HT-29 (cell line): ENCODE measurements at regions not wholly inside any gene's neighbourhood (a gene's known extent, or its start where the extent isn't known, plus 50 kb on each side); places are given as distances from the start of the nearest gene placed in this dataset.

ENCODE experiments used
- DNase-seq: peaks from one replicate; pipeline ENCODE4 v3.0.0-alpha.2; 2015; ENCODE audit warnings: low spot score

- DNase-seq, result no peak
Measured at GRCh38 chr17:53191878-53192277, 630.8 kb upstream of the KIF2B start.

DNA sequence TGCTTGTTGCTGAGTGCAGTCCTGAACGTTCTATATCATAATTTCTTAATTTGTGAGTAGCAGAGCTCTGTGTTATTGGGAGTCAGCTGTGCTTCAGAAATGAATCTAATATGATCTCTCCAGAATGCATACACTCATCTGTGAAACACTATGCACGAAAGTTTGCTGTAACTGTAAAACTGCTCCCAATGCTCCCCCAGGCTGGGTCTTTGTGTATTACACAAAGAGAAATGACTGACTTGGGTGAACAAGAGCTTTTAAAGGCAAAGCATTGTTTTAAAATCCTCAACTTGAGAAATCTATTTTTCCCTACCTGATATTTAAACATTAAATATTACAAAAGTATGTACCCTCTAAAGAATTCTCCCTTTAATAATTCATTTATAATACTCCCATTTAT, 636.7 kb upstream of the KIF2B start:
- no peak for DNase-seq

- DNase-seq, result no peak
Measured at GRCh38 chr17:53176629-53177028, 646.1 kb upstream of the KIF2B start.

DNA sequence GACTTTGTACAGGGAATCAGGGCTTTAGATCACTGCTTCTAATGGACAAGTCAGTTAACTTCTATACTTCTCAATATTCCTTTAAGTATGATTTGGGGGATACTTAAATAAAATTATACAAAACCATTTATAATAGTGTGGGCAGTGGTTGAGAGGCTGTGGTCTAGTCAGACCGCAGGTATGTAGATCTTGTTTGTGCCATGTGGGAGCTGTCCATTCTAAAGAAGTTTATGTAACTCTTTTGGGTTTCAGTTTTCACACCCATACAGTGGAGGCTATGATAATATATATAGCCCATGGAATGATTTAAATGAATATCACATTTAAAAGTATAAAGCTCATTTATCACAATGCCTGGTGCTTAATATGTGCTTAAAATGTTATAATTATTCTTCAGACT, 654.3 kb upstream of the KIF2B start:
- DNase-seq, result no peak

DNA sequence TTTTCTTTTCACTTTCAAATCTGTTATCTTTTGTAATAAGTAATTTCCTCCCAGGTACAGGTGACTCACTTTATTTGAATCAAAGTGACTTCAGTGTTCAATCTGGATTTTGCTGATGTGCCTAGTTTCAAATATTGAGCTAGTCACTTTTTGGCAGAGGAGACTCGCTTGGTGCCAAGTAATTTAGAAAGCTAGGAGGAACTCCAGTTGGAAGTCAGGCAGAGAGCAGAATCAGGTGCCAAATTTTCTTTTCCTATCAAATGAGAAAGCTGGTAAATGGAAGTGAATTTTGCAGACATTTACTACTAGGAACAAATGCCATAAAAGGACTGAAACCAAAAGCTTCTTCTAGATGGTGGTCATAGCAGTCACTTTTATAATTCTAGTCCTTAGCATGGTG, 656.0 kb upstream of the KIF2B start:
- no peak for DNase-seq

- peak; percentile 24 for DNase-seq
Measured at GRCh38 chr17:53150101-53150698, 672.5 kb upstream of the KIF2B start.

DNA sequence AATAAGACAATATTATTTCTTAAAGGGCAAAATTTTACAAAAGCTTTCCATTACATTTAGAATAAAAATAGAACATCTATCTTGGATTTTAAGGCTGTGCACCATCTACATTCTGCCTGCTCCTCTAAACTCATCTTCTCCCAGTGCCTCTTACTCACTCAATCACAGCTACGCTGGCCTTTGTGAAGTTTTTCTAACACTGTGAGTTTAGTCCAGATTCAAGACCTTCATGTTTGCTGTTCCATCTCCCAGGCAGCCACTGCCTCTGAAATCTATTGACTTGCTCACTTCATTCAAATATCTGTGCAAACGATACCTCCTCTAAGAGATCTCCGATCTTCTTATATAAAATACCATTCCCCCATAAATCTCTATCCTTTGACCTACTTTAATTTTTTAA, 673.4 kb upstream of the KIF2B start:
- DNase-seq, result no peak

DNA sequence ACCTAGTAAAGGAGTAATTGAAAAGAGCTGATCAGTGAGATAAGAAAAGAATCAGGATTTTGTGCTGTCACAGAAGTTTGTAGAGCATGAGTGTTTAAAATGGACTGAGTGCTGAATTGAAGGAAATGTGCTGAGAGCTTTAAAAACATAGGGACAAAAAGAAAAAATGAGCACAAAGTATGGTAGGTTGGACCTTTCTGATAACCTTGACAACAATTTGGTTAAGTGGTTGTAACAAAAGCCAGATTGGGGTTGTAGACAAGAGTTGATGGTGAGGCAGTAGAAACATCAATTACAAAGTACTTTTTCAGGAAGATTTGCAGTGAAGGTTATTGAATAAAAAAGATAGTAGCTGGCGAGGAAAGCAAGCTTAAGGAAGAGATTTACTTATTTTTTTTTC, 674.7 kb upstream of the KIF2B start:
- no peak for DNase-seq

DNA sequence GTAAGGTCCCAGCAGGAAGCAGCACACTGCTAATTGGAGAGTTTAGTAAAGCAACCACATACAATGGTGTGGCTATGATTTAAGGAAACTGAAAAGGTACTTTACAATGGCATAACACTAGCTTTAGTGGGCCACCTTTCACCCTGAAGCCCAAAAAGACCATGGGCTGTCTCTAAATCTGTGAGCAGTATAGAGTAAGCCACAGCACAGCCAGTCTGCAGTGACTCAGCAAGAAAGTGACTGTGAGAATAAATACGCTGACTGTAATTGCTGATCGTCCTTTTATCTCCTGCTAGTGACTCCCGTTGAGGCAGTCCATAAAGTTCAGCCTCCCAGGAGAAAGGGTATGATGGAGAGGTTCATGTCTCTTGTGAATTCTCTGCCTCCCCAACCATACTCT, 679.8 kb upstream of the KIF2B start:
- peak; percentile 0 for DNase-seq

DNA sequence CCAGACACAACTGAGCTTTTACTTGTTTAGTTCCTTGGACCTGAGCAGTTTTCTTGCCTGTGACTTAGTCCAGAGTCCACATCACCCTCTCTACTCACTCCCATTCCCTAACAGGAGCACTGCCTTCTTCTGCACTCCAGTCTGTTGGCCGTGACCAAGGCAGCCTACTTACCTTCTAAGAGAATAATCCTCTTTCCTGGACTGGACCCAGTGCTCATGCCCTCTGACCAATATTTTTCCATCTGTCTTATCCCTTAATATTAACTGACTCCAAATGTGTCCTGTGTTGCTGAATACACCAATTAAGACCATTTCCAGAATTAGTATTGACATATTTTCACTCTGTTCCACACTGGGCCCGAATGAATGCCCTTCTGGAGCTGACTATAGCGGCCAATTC, 681.0 kb upstream of the KIF2B start:
- DNase-seq, result no peak

DNA sequence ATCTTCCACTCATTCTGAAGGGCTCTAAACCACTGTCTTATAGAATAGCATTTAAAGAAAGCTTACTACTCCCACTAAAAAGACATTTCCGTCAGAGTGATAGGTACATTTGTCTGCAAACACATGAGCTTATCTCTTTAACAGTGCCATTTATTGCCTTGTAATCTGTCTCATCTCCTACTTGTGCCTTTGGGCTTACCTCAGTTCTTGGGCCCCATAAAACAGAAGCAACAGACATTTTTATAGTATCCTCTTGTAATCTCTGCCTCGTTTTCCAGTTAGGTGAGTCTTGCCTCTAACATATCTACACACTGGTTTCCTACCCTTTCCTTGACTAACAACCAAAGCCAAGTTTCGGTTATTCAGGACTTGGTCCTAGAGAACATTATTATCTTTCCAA, 681.4 kb upstream of the KIF2B start:
- DNase-seq, result no peak

GRCh38 chr17:53137869-53138268, 684.9 kb upstream of the KIF2B start:
- no peak for DNase-seq

GRCh38 chr17:53135969-53136368, 686.8 kb upstream of the KIF2B start:
- no peak for DNase-seq

- DNase-seq, result no peak
Measured at GRCh38 chr17:53134548-53134947, 688.2 kb upstream of the KIF2B start.

DNA sequence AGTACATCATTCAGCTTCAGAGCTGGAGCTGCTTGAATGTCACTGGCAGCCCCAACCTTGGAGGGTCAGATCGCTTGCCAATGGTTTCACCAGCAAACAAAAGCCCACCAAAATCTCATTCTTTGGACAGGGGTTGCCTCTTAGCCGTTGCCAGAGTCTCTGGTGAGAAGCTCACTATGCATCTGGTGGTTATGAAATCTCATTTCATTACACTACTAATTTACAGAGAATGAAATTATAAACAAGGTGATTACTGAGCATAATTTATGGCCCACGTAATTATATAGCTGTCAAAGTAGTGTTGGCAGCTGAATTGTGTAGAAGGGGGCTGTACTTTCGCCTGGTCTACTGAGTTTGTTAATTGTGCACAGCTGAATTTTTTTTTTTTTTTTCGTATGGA, 688.9 kb upstream of the KIF2B start:
- DNase-seq, result no peak

GRCh38 chr17:53129863-53130262, 692.9 kb upstream of the KIF2B start:
- DNase-seq, result no peak

DNA sequence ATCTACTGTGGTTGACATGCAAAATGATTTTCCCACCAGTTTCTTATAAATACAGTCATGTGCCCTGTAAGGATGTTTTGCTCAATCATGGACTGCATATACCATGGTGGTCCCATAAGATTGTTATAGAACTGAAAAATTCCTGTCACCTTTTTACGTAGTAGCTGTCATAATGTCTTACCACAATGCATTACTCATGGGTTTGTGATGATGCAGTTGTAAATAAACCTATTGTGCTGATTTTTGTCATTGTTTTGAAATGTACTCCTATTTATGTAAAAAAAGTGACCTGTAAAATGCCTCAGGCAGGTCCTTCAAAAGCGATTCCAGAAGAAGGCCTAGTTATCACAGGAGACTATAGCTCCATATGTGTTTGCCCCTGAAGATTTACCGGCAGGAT, 695.4 kb upstream of the KIF2B start:
- DNase-seq, result no peak

GRCh38 chr17:53122966-53123365, 699.8 kb upstream of the KIF2B start:
- DNase-seq, result no peak

- DNase-seq, result no peak
Measured at GRCh38 chr17:53119773-53120172, 703.0 kb upstream of the KIF2B start.

GRCh38 chr17:53118948-53119347, 703.8 kb upstream of the KIF2B start:
- DNase-seq, result no peak

- DNase-seq, result no peak
Measured at GRCh38 chr17:53106886-53107285, 715.8 kb upstream of the KIF2B start.

GRCh38 chr17:53101706-53102105, 721.0 kb upstream of the KIF2B start:
- DNase-seq, result no peak

- no peak for DNase-seq
Measured at GRCh38 chr17:53100126-53100525, 722.6 kb upstream of the KIF2B start.

- DNase-seq, result no peak
Measured at GRCh38 chr17:53093391-53093790, 729.3 kb upstream of the KIF2B start.
